ENCODE measurements at regions not wholly inside any gene's neighbourhood (a gene's known extent, or its start where the extent isn't known, plus 50 kb on each side); places are given as distances from the start of the nearest gene placed in this dataset.

- TF ChIP-seq EP300 (IDR thresholded peaks at IDR 0.05; ENCODE audit: borderline replicate concordance) (no peak), ZBTB7A (IDR thresholded peaks at IDR 0.05; ENCODE audit: low read depth) (no peak), YY1 (IDR thresholded peaks at IDR 0.05; ENCODE audit: low read depth) (no peak), REST (IDR thresholded peaks at IDR 0.05; ENCODE audit: low read depth) (no peak), CREB1 (IDR thresholded peaks at IDR 0.05; ENCODE audit: low read depth) (no peak), RAD21 (IDR thresholded peaks at IDR 0.05; ENCODE audit: low read depth) (no peak), FOXM1 (IDR thresholded peaks at IDR 0.05; ENCODE audit: borderline replicate concordance, low read depth) (no peak), MAX (IDR thresholded peaks at IDR 0.05) (no peak), TCF12 (IDR thresholded peaks at IDR 0.05; ENCODE audit: low read depth) (no peak)
Measured at GRCh38 chr4:26028133-26028792, 114.2 kb downstream of the SMIM20 start.
